Tibial nerve (tissue), 4 donors: ENCODE measurements at regions not wholly inside any gene's neighbourhood (a gene's known extent, or its start where the extent isn't known, plus 50 kb on each side); places are given as distances from the start of the nearest gene placed in this dataset.

ENCODE experiments used
- DNase-seq, 2 donors: peaks; one replicate each; pipeline ENCODE4 v3.0.0-alpha.2; 2019; ENCODE audit warnings: low spot score in 2 of 2
- H3K27ac ChIP-seq, 4 donors: fragments of 200-600 bp; sonication (generic) in 3 of 4; one replicate each; pipeline ENCODE4 v1.5.1; 2017 to 2019; ENCODE audit warnings: mild to moderate bottlenecking in 1 of 4
- H3K27me3 ChIP-seq, 2 donors: fragments of 200-600 bp; sonication (generic) in 1 of 2; one replicate each; pipeline versions ENCODE4 v1.5.1 to v1.6.0; 2017 to 2019
- H3K36me3 ChIP-seq, 3 donors: fragments of 200-600 bp; sonication (generic); one replicate each; pipeline ENCODE4 v1.5.1; 2018 to 2019
- H3K4me1 ChIP-seq, 4 donors: fragments of 200-600 bp; sonication (generic) in 3 of 4; one replicate each; pipeline ENCODE4 v1.5.1; 2017 to 2019
- H3K4me3 ChIP-seq, 4 donors: fragments of 200-600 bp; sonication (generic) in 3 of 4; one replicate each; pipeline ENCODE4 v1.5.1; 2017 to 2019; ENCODE audit warnings: mild to moderate bottlenecking in 1 of 4, moderate library complexity in 1 of 4
- H3K9me3 ChIP-seq, 4 donors: fragments of 200-600 bp; sonication (generic) in 3 of 4; one replicate each; pipeline ENCODE4 v1.5.1; 2017 to 2019
- EP300 ChIP-seq, 2 donors: sonication (generic); formaldehyde crosslinking; IDR thresholded peaks; one replicate each; pipeline ENCODE4 v1.6.1; 2017; ENCODE audit warnings: antibody characterized with exemption in 2 of 2, mild to moderate bottlenecking in 1 of 2
- POLR2A ChIP-seq, 2 donors: fragments of 450-650 bp; IDR thresholded peaks; one replicate each; pipeline ENCODE4 v1.6.1; 2017; ENCODE audit warnings: antibody characterized with exemption in 2 of 2, mild to moderate bottlenecking in 2 of 2, moderate library complexity in 2 of 2
- whole genome bisulfite sequencing, 2 donors: methylation state at CpG; one replicate each; pipeline ENCODE4 v1.1.5; 2018; 5-methylcytosine and 5-hydroxymethylcytosine counted together
- TF ChIP-seq, protein P1 (sequence below), 5 experiments: fragments of 200-600 bp in 3 of 5; fragments of 450-650 bp in 2 of 5; sonication (generic) in 3 of 5; IDR thresholded peaks; one replicate each; pipeline ENCODE4 v1.5.1; 2016 to 2019; ENCODE audit warnings: antibody characterized with exemption in 5 of 5, mild to moderate bottlenecking in 3 of 5, moderate library complexity in 2 of 5

DNA sequence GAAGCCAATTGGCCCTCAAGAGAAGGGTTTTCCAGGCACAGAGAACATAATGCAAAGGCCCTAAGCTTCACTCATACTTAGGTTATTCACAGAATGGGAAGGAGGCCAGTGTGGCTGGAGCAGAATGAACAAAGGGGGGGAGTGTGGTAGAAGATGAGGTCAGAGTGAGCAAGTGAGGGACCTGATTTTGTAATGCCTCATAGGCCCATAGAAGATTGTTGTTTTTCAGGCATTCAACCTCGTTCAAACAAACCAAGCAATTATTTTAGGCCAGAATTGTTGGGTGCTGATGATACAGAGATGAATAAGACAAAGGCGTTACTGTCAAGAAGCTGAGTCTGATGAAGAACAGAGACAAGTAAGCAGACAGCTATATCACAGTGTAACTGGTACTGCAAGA is 54.5 kb upstream of the RAP1A start:
- Histone ChIP-seq H3K27me3 (no peaks in the 10 kb centered on the region), H3K4me3 (no peak overlapping the region), H3K27ac (peak overlapping the region in 2 of 4 donors; percentile 33 to 71), H3K4me1 (no peaks in the 10 kb centered on the region), H3K9me3 (no peaks in the 10 kb centered on the region), H3K36me3 (no peaks in the 10 kb centered on the region)
- DNase-seq, result no peak
- TF ChIP-seq EP300 (IDR thresholded peaks at IDR 0.05) (peak in 1 of 2 donors; percentile 41), POLR2A (IDR thresholded peaks at IDR 0.05) (no peak)
- TF ChIP-seq, protein P1, sequence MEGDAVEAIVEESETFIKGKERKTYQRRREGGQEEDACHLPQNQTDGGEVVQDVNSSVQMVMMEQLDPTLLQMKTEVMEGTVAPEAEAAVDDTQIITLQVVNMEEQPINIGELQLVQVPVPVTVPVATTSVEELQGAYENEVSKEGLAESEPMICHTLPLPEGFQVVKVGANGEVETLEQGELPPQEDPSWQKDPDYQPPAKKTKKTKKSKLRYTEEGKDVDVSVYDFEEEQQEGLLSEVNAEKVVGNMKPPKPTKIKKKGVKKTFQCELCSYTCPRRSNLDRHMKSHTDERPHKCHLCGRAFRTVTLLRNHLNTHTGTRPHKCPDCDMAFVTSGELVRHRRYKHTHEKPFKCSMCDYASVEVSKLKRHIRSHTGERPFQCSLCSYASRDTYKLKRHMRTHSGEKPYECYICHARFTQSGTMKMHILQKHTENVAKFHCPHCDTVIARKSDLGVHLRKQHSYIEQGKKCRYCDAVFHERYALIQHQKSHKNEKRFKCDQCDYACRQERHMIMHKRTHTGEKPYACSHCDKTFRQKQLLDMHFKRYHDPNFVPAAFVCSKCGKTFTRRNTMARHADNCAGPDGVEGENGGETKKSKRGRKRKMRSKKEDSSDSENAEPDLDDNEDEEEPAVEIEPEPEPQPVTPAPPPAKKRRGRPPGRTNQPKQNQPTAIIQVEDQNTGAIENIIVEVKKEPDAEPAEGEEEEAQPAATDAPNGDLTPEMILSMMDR (IDR thresholded peaks at IDR 0.05), result no peak
- WGBS, 2 donors, result 40 to 46% methylated on average over 2 of the region's 2 CpGs

DNA sequence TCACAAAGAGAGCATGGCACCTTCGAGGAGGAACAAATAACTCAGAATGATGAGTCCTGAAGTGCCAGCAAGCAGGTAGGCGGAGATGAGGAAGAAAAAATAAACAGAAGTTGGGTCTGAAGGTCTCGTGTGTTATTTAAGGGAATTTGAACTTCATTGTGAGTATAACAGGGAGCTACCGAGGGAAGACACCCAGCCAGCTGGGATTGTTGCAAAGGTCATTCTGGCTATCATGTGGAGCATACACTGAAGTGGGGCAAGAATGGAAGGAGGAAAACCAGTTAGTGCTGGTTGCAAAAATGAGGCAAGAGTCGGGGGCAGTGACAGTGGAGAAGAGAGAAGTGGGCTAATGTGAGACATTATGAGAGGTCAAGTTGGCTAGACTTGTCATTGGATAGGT is 53.6 kb upstream of the RAP1A start:
- Histone ChIP-seq H3K4me3 (no peak overlapping the region), H3K27ac (peak overlapping the region in 1 of 4 donors; percentile 71), H3K27me3 (no peaks in the 10 kb centered on the region), H3K9me3 (no peaks in the 10 kb centered on the region), H3K4me1 (no peaks in the 10 kb centered on the region), H3K36me3 (no peaks in the 10 kb centered on the region)
- WGBS, 2 donors, result 77 to 78% methylated on average over 5 of the region's 5 CpGs
- no peak for DNase-seq
- TF ChIP-seq POLR2A (IDR thresholded peaks at IDR 0.05) (no peak), EP300 (IDR thresholded peaks at IDR 0.05) (no peak)
- TF ChIP-seq, protein P1 (IDR thresholded peaks at IDR 0.05), result no peak

DNA sequence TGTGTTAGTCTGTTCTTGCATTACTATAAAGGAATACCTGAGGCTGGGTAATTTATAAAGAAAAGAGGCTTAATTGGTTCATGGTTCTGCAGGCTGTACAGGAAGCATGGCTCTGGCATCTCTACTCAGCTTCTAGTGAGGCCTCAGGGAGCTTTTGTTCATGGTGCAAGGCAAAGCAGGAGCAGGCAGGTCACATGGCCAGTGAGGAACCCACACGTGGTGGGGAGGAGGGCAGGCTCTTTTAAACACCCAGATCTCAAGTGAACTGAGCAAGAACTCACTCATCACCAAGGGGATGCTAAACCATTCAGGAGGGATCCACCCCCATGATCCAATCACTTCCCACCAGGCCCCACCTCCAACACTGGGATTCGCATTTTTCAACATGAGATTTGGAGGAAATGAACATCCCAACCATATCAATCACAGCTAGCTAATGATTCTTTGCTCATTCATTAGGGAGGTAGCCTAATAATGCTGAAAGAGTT is 51.4 kb upstream of the RAP1A start:
- TF ChIP-seq EP300 (IDR thresholded peaks at IDR 0.05) (no peak), POLR2A (IDR thresholded peaks at IDR 0.05) (no peak)
- TF ChIP-seq, protein P1 (IDR thresholded peaks at IDR 0.05), result no peak
- no peak overlapping the region for H3K27ac ChIP-seq
- peaks cover 0 to 14% (median 10%) of the 10 kb centered on the region in 4 donors for H3K4me1 ChIP-seq
- no peaks in the 10 kb centered on the region for H3K27me3 ChIP-seq
- no peak for DNase-seq
- H3K36me3 ChIP-seq, result no peaks in the 10 kb centered on the region
- WGBS, 2 donors, result 55 to 70% methylated on average over 2 of the region's 2 CpGs
- H3K9me3 ChIP-seq, result no peaks in the 10 kb centered on the region
- H3K4me3 ChIP-seq, result no peak overlapping the region
